ENCODE measurements at regions not wholly inside any gene's neighbourhood (a gene's known extent, or its start where the extent isn't known, plus 50 kb on each side); places are given as distances from the start of the nearest gene placed in this dataset.
"Not testable (repeated sequence)": the region's sequence is repeated elsewhere in the genome, so short reads cannot be mapped to it uniquely, and the experiment has no call there.

GRCh38 chr6:150695652-150696051 is 96.0 kb downstream of the PLEKHG1 start:
- Histone ChIP-seq H3K4me1 (ENCODE audit: control insufficient read depth, insufficient read depth, low read length) (0 out of 2 replicates have a peak, but pooled peaks cover 4% of the 10 kb centered on the region), H3K27me3 (ENCODE audit: control insufficient read depth, insufficient read depth, low read length) (no peaks in the 10 kb centered on the region), H3K27ac (ENCODE audit: low read depth, low read length) (no peak overlapping the region), H3K9ac (ENCODE audit: low read depth, low read length) (no peak overlapping the region), H3K36me3 (ENCODE audit: control insufficient read depth, insufficient read depth, low read length) (no peaks in the 10 kb centered on the region), H3K9me3 (ENCODE audit: control insufficient read depth, insufficient read depth, low read length) (no peaks in the 10 kb centered on the region), H3K4me3 (ENCODE audit: low read depth, low read length) (no peak overlapping the region)

- H3K27me3 ChIP-seq (ENCODE audit: control insufficient read depth, insufficient read depth, low read length), result no peaks in the 10 kb centered on the region
- H3K4me3 ChIP-seq (ENCODE audit: low read depth, low read length), result no peak overlapping the region
- no peak overlapping the region for H3K9ac ChIP-seq (ENCODE audit: low read depth, low read length)
- H3K27ac ChIP-seq (ENCODE audit: low read depth, low read length), result no peak overlapping the region
- no peaks in the 10 kb centered on the region for H3K36me3 ChIP-seq (ENCODE audit: control insufficient read depth, insufficient read depth, low read length)
- 0 out of 2 replicates have a peak, but pooled peaks cover 4% of the 10 kb centered on the region for H3K4me1 ChIP-seq (ENCODE audit: control insufficient read depth, insufficient read depth, low read length)
- no peaks in the 10 kb centered on the region for H3K9me3 ChIP-seq (ENCODE audit: control insufficient read depth, insufficient read depth, low read length)
Measured at GRCh38 chr6:150696190-150696589, 96.5 kb downstream of the PLEKHG1 start.

GRCh38 chr6:150696918-150697317 is 97.2 kb downstream of the PLEKHG1 start:
- H3K9ac ChIP-seq (ENCODE audit: low read depth, low read length); H3K36me3 ChIP-seq (ENCODE audit: control insufficient read depth, insufficient read depth, low read length); H3K4me1 ChIP-seq (ENCODE audit: control insufficient read depth, insufficient read depth, low read length); H3K4me3 ChIP-seq (ENCODE audit: low read depth, low read length); H3K9me3 ChIP-seq (ENCODE audit: control insufficient read depth, insufficient read depth, low read length); H3K27ac ChIP-seq (ENCODE audit: low read depth, low read length); H3K27me3 ChIP-seq (ENCODE audit: control insufficient read depth, insufficient read depth, low read length): not testable (repeated sequence)

- no peak overlapping the region for H3K4me3 ChIP-seq (ENCODE audit: low read depth, low read length)
- no peaks in the 10 kb centered on the region for H3K27me3 ChIP-seq (ENCODE audit: control insufficient read depth, insufficient read depth, low read length)
- no peak overlapping the region for H3K9ac ChIP-seq (ENCODE audit: low read depth, low read length)
- H3K4me1 ChIP-seq (ENCODE audit: control insufficient read depth, insufficient read depth, low read length), result 0 out of 2 replicates have a peak, but pooled peaks cover 4% of the 10 kb centered on the region
- H3K36me3 ChIP-seq (ENCODE audit: control insufficient read depth, insufficient read depth, low read length), result no peaks in the 10 kb centered on the region
- H3K27ac ChIP-seq (ENCODE audit: low read depth, low read length), result no peak overlapping the region
- no peaks in the 10 kb centered on the region for H3K9me3 ChIP-seq (ENCODE audit: control insufficient read depth, insufficient read depth, low read length)
Measured at GRCh38 chr6:150697515-150697914, 97.8 kb downstream of the PLEKHG1 start.

- no peak overlapping the region for H3K9ac ChIP-seq (ENCODE audit: low read depth, low read length)
- H3K27ac ChIP-seq (ENCODE audit: low read depth, low read length), result no peak overlapping the region
- H3K36me3 ChIP-seq (ENCODE audit: control insufficient read depth, insufficient read depth, low read length), result no peaks in the 10 kb centered on the region
- H3K9me3 ChIP-seq (ENCODE audit: control insufficient read depth, insufficient read depth, low read length), result no peaks in the 10 kb centered on the region
- no peaks in the 10 kb centered on the region for H3K27me3 ChIP-seq (ENCODE audit: control insufficient read depth, insufficient read depth, low read length)
- H3K4me1 ChIP-seq (ENCODE audit: control insufficient read depth, insufficient read depth, low read length), result 0 out of 2 replicates have a peak, but pooled peaks cover 4% of the 10 kb centered on the region
- no peak overlapping the region for H3K4me3 ChIP-seq (ENCODE audit: low read depth, low read length)
Measured at GRCh38 chr6:150698391-150698790, 98.7 kb downstream of the PLEKHG1 start.

- no peak overlapping the region for H3K4me3 ChIP-seq (ENCODE audit: low read depth, low read length)
- no peaks in the 10 kb centered on the region for H3K9me3 ChIP-seq (ENCODE audit: control insufficient read depth, insufficient read depth, low read length)
- H3K9ac ChIP-seq (ENCODE audit: low read depth, low read length), result no peak overlapping the region
- 0 out of 2 replicates have a peak, but pooled peaks cover 5% of the 10 kb centered on the region for H3K4me1 ChIP-seq (ENCODE audit: control insufficient read depth, insufficient read depth, low read length)
- H3K36me3 ChIP-seq (ENCODE audit: control insufficient read depth, insufficient read depth, low read length), result no peaks in the 10 kb centered on the region
- no peaks in the 10 kb centered on the region for H3K27me3 ChIP-seq (ENCODE audit: control insufficient read depth, insufficient read depth, low read length)
- H3K27ac ChIP-seq (ENCODE audit: low read depth, low read length), result no peak overlapping the region
Measured at GRCh38 chr6:150702675-150703074, 103.0 kb downstream of the PLEKHG1 start.

- H3K9ac ChIP-seq (ENCODE audit: low read depth, low read length), result no peak overlapping the region
- H3K4me1 ChIP-seq (ENCODE audit: control insufficient read depth, insufficient read depth, low read length), result 0 out of 2 replicates have a peak, but pooled peaks cover 5% of the 10 kb centered on the region
- H3K9me3 ChIP-seq (ENCODE audit: control insufficient read depth, insufficient read depth, low read length), result no peaks in the 10 kb centered on the region
- H3K36me3 ChIP-seq (ENCODE audit: control insufficient read depth, insufficient read depth, low read length), result no peaks in the 10 kb centered on the region
- H3K27me3 ChIP-seq (ENCODE audit: control insufficient read depth, insufficient read depth, low read length), result no peaks in the 10 kb centered on the region
- H3K27ac ChIP-seq (ENCODE audit: low read depth, low read length), result no peak overlapping the region
- H3K4me3 ChIP-seq (ENCODE audit: low read depth, low read length), result no peak overlapping the region
Measured at GRCh38 chr6:150704447-150705192, 104.9 kb downstream of the PLEKHG1 start.

- no peaks in the 10 kb centered on the region for H3K36me3 ChIP-seq (ENCODE audit: control insufficient read depth, insufficient read depth, low read length)
- no peak overlapping the region for H3K4me3 ChIP-seq (ENCODE audit: low read depth, low read length)
- H3K27me3 ChIP-seq (ENCODE audit: control insufficient read depth, insufficient read depth, low read length), result no peaks in the 10 kb centered on the region
- H3K9ac ChIP-seq (ENCODE audit: low read depth, low read length), result no peak overlapping the region
- no peaks in the 10 kb centered on the region for H3K9me3 ChIP-seq (ENCODE audit: control insufficient read depth, insufficient read depth, low read length)
- 0 out of 2 replicates have a peak, but pooled peaks cover 5% of the 10 kb centered on the region for H3K4me1 ChIP-seq (ENCODE audit: control insufficient read depth, insufficient read depth, low read length)
- no peak overlapping the region for H3K27ac ChIP-seq (ENCODE audit: low read depth, low read length)
Measured at GRCh38 chr6:150705392-150705791, 105.7 kb downstream of the PLEKHG1 start.

GRCh38 chr6:150710236-150710635 is 110.6 kb downstream of the PLEKHG1 start:
- no peak overlapping the region for H3K9ac ChIP-seq (ENCODE audit: low read depth, low read length)
- no peaks in the 10 kb centered on the region for H3K27me3 ChIP-seq (ENCODE audit: control insufficient read depth, insufficient read depth, low read length)
- H3K27ac ChIP-seq (ENCODE audit: low read depth, low read length), result no peak overlapping the region
- no peaks in the 10 kb centered on the region for H3K36me3 ChIP-seq (ENCODE audit: control insufficient read depth, insufficient read depth, low read length)
- peaks cover 6% of the 10 kb centered on the region; the same call in 1 of the 2 replicates for H3K4me1 ChIP-seq (ENCODE audit: control insufficient read depth, insufficient read depth, low read length)
- H3K9me3 ChIP-seq (ENCODE audit: control insufficient read depth, insufficient read depth, low read length), result no peaks in the 10 kb centered on the region
- H3K4me3 ChIP-seq (ENCODE audit: low read depth, low read length), result no peak overlapping the region

GRCh38 chr6:150711061-150711460 is 111.4 kb downstream of the PLEKHG1 start:
- Histone ChIP-seq H3K9me3 (ENCODE audit: control insufficient read depth, insufficient read depth, low read length) (no peaks in the 10 kb centered on the region), H3K27ac (ENCODE audit: low read depth, low read length) (no peak overlapping the region), H3K4me3 (ENCODE audit: low read depth, low read length) (no peak overlapping the region), H3K27me3 (ENCODE audit: control insufficient read depth, insufficient read depth, low read length) (no peaks in the 10 kb centered on the region), H3K4me1 (ENCODE audit: control insufficient read depth, insufficient read depth, low read length) (peaks cover 6% of the 10 kb centered on the region; the same call in 1 of the 2 replicates), H3K36me3 (ENCODE audit: control insufficient read depth, insufficient read depth, low read length) (no peaks in the 10 kb centered on the region), H3K9ac (ENCODE audit: low read depth, low read length) (no peak overlapping the region)

GRCh38 chr6:150711584-150712504 is 112.2 kb downstream of the PLEKHG1 start:
- H3K4me1 ChIP-seq (ENCODE audit: control insufficient read depth, insufficient read depth, low read length), result peaks cover 6% of the 10 kb centered on the region; the same call in 1 of the 2 replicates
- no peak overlapping the region for H3K27ac ChIP-seq (ENCODE audit: low read depth, low read length)
- no peaks in the 10 kb centered on the region for H3K27me3 ChIP-seq (ENCODE audit: control insufficient read depth, insufficient read depth, low read length)
- no peaks in the 10 kb centered on the region for H3K9me3 ChIP-seq (ENCODE audit: control insufficient read depth, insufficient read depth, low read length)
- no peak overlapping the region for H3K4me3 ChIP-seq (ENCODE audit: low read depth, low read length)
- H3K9ac ChIP-seq (ENCODE audit: low read depth, low read length), result no peak overlapping the region
- H3K36me3 ChIP-seq (ENCODE audit: control insufficient read depth, insufficient read depth, low read length), result no peaks in the 10 kb centered on the region

Data from HUES48 (cell line).